Esophagus squamous epithelium (tissue), 4 donors: ENCODE measurements at regions not wholly inside any gene's neighbourhood (a gene's known extent, or its start where the extent isn't known, plus 50 kb on each side); places are given as distances from the start of the nearest gene placed in this dataset.

Source experiments
- CTCF ChIP-seq, 6 experiments: fragments of 450-650 bp in 4 of 6; fragments of 200-600 bp in 2 of 6; sonication (generic) in 2 of 6; IDR thresholded peaks; one replicate each; pipeline ENCODE4 v1.5.1; 2016 to 2019; ENCODE audit warnings: antibody characterized with exemption in 6 of 6, mild to moderate bottlenecking in 4 of 6, moderate library complexity in 4 of 6
- POLR2A ChIP-seq, 4 donors: fragments of 450-650 bp; IDR thresholded peaks; one replicate each; pipeline ENCODE4 v1.6.1; 2017; ENCODE audit warnings: antibody characterized with exemption in 4 of 4, mild to moderate bottlenecking in 4 of 4, moderate library complexity in 3 of 4

- TF ChIP-seq CTCF (IDR thresholded peaks at IDR 0.05), result no peak
- no peak for TF ChIP-seq POLR2A (IDR thresholded peaks at IDR 0.05)
Observed at GRCh38 chr15:87225436-87225835, 1031.1 kb downstream of the NTRK3 start.
